Hematopoietic multipotent progenitor cell treated with erythropoietin and hydrocortisone succinate and interleukin-3 and kit ligand, for 4 days (in vitro differentiated cells): ENCODE measurements at regions not wholly inside any gene's neighbourhood (a gene's known extent, or its start where the extent isn't known, plus 50 kb on each side); places are given as distances from the start of the nearest gene placed in this dataset.

Experiments
- DNase-seq: peaks from one replicate; pipeline ENCODE4 v3.0.0-alpha.2; 2015

DNA sequence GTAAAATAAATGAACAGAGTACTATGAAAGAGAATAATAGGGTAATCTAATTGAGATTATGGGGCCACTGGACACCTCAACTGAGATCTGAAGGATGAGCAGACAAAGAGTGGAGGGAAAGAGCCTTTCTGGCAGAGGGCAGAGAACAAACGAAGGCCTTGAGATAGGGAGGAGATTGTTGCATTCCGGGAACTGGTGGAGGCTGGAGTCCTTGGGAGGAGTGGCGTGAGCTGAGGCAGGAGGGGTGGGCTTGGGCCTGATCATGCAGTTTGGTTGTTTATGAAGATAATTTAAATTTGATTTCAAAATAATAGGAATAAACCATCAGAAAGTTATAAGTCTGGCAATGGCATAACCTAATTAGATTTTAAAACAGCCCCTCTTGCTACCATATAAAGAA lies 59.5 kb upstream of the GALNT15 start:
- DNase-seq: no peak

DNA sequence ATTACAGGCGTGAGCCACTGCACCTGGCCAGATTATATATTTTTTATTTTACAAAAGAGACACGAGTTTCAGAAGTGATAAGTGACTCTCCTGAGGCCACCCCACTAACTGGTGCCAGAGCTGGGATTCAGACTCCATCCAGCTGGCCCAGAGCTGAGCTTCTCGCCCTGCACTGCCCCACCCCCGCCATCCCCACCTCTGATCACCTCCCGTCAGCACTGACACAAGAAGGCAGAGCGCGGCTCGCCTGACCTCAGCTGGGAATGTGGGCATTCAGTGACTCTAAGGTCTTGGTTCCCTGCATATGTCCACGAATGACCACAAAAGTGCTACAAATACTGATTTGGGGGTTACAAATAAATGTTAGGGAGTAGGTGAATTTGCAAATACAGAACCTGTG lies 56.1 kb upstream of the GALNT15 start:
- DNase-seq: no peak

DNA sequence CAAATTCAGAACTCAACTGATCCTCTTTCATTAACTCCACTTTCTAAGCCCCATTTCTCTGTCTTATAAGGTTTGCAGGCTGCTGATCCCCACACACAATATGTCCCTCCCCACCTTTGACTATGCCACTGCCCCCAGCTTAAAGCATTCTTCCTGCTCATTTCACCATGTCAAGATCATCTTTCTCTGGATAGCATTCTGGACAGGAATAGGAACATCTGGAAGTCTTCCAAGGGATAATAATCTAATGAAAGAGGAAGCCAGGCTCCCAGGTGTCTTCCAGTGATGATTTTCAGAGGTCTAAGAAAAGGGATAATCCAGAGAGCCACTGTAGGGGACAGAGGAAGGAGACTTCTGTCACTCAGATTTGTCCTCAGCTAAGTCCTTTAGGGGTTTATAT lies 54.6 kb upstream of the GALNT15 start:
- no peak for DNase-seq

DNA sequence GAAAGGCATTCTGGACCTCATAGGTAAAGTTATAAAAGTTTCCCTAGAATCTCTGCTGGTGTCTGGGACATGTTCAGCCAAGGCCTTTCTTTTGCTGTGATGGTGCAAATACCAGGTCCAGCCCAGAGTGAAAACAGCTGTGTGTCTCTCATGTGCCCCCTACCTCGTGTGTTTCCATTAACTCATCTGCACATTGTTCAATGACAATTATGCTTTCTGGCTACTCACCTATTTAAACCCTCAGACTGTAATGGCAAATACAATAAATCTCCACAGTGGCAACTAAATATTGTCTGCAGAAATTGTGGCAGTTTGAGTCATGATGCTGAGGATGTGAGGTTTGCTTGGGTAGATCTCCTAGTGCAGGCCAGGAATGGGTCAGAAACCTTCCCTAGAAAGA lies 53.1 kb upstream of the GALNT15 start:
- DNase-seq: no peak

DNA sequence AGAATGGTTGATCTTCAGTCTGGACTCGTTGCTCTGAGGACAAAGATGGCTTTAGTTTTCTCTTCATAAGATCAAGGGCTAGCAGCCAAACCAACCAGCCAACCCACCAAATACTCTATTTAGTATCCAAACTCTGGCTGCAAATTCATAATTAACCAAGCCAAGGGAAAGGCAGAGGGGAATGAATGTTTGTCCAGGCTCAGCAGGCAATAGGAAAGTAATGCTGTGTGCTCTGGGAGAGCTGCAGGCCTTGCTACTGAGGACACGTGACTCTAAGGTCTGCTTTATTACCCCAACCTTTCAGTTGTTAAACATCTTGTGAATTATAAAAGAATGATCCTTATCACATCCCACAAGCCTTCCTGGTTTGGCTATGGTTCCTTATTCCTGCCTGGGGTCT lies 52.3 kb upstream of the GALNT15 start:
- DNase-seq: no peak

DNA sequence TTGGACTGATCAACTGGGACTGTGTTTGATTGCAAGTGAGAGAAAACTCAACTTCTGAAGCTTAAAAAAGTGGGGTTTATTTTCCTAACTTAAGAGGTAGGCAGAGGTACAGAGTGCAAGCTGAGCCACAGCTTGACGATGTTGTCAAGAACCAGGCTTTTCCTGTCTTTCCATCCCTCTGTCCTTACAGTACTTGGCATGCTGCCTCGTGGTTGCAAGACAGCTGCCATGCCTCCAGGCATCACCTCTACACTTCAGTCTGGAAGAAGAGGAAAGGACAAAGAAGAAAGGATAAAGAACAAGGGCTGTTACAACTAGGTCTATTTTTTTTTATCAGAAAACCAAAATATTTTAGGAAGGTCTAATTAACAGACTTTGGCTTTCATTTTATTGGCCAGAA lies 51.8 kb upstream of the GALNT15 start:
- DNase-seq: no peak

DNA sequence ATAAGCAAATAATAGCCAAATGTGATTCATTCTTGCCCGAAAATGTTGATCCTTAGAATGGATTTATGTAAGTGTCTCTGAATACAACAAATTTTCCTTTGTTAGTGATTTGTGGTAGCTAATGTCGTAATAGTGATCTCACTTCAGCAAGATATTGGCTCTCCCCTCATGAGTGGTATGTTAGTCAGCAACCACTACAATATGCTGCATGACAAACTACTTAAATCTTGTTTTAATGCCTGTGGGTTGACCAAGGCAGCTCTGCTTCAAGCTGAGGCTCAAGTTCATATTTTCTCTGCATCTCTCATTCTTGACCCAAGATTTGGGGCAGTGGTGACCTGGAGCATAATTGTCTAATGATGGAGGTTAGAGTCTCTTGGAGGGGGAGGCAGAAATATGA lies 49.8 kb upstream of the GALNT15 start:
- no peak for DNase-seq
